HG02642 (cell line): ENCODE measurements at regions not wholly inside any gene's neighbourhood (a gene's known extent, or its start where the extent isn't known, plus 50 kb on each side); places are given as distances from the start of the nearest gene placed in this dataset.

ENCODE experiments used
- ATAC-seq: cut with Tn5 transposase; IDR thresholded peaks from one replicate; pipeline ENCODE4 v1.9.1; 2021; ENCODE audit warnings: mild to moderate bottlenecking; ENCODE audit not compliant: unreplicated experiment, poor library complexity

- ATAC-seq = no peak
These were observed 257.8 kb downstream of the NR2F1-AS1 start for GRCh38 chr5:93322974-93323860.

- no peak for ATAC-seq
These were observed 260.0 kb downstream of the NR2F1-AS1 start for GRCh38 chr5:93320920-93321445.

- ATAC-seq = no peak
These were observed 267.3 kb downstream of the NR2F1-AS1 start for GRCh38 chr5:93313672-93314071.

GRCh38 chr5:93311881-93312280, 269.1 kb downstream of the NR2F1-AS1 start:
- ATAC-seq = no peak

- ATAC-seq = no peak
These were observed 273.5 kb downstream of the NR2F1-AS1 start for GRCh38 chr5:93307557-93307956.

- ATAC-seq = no peak
These were observed 275.0 kb downstream of the NR2F1-AS1 start for GRCh38 chr5:93305984-93306383.

- no peak for ATAC-seq
These were observed 276.4 kb downstream of the NR2F1-AS1 start for GRCh38 chr5:93304456-93305250.

- ATAC-seq = no peak
These were observed 277.7 kb downstream of the NR2F1-AS1 start for GRCh38 chr5:93303291-93303691.

GRCh38 chr5:93302711-93303110, 278.3 kb downstream of the NR2F1-AS1 start:
- ATAC-seq = no peak

- no peak for ATAC-seq
These were observed 280.1 kb downstream of the NR2F1-AS1 start for GRCh38 chr5:93300945-93301344.

- ATAC-seq = no peak
These were observed 280.6 kb downstream of the NR2F1-AS1 start for GRCh38 chr5:93300309-93300923.

GRCh38 chr5:93299681-93300308, 281.2 kb downstream of the NR2F1-AS1 start:
- ATAC-seq = no peak

GRCh38 chr5:93297116-93297515, 283.9 kb downstream of the NR2F1-AS1 start:
- ATAC-seq = no peak

- ATAC-seq = no peak
These were observed 284.7 kb downstream of the NR2F1-AS1 start for GRCh38 chr5:93296338-93296737.

GRCh38 chr5:93294996-93295395, 286.0 kb downstream of the NR2F1-AS1 start:
- no peak for ATAC-seq

- no peak for ATAC-seq
These were observed 286.8 kb downstream of the NR2F1-AS1 start for GRCh38 chr5:93294199-93294598.

- ATAC-seq = no peak
These were observed 291.1 kb downstream of the NR2F1-AS1 start for GRCh38 chr5:93289942-93290341.

- no peak for ATAC-seq
These were observed 295.6 kb downstream of the NR2F1-AS1 start for GRCh38 chr5:93285461-93285860.

- ATAC-seq = no peak
These were observed 298.8 kb downstream of the NR2F1-AS1 start for GRCh38 chr5:93281980-93282772.
